ENCODE measurements at regions not wholly inside any gene's neighbourhood (a gene's known extent, or its start where the extent isn't known, plus 50 kb on each side); places are given as distances from the start of the nearest gene placed in this dataset.

DNA sequence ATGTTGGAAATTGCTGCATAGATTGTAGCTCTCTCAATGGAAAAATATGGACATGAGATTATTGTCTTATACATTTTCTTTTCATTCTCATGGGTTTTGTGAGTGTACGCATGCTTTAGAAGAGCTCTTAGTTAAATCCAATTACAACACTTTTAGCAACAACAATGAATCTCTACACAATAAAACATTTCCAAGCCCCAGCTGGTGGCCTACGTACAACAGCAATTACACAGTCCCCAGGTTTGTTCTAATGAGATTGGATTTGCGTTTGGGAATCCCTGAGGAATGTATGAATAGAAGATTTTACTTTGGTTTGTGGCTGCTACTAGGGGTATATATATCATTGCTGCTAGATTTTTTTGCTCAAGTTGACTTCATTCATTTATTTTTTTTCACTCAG, 98.6 kb downstream of the FHDC1 start:
- no peak for DNase-seq (ENCODE audit: low read depth)

DNA sequence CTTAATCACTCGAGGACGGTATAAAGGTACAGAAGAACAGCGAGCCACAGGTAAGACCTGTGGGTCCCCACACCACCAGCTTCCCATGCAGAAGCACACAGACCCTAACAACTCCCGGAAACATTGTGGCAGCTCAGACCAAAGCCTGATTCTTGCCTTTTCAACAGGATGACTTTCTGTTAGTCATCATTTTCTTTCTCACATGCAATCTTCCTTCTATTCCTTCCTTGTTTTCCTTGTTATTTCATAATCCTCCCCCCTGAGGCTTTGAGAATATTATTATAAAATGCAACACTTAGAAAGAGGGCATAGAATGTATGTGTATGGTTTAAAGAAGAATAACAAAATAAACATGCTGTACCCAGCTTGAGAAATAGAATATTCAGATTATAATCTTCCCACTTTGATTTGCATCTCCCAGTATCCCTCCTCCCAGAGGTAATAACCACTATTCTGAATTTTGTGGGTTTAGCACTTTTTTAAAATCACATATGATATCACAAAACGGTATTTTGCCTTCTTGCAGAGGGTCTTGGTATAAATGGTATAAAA, 100.9 kb downstream of the FHDC1 start:
- DNase-seq (ENCODE audit: low read depth) = peak; percentile 34

DNA sequence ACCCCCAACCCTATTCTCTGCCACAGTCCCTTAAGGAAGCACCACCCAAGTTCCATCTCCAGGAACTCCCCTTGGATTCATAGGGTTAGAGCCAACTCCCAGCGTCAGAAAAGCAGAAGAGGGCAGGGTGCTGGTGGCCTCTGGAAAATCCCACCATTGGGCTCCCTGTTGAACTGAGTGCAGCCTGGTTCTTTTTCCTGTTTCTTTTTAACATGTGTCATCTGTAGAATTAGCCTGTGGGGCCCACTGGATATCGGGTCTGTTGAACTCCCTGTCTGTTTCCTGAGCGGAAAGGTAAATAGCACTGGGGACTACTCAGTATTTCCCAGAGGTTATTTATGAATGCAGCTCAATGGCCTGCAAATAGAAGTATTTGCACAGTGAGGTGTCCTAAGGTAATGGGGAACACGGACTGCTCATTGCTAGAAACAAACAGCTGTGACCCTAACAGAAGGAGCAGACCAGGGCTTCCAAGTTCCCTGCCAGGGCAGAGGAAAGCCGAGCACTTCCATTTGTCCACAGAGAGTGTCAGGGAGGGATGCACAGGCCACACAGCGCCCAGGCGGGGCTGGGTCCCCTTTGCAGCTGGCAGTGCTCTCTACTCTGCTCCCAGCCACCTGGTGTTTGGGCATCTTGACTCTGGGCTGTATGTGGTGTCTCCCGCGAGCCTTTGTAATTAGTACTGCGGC, 102.6 kb downstream of the FHDC1 start:
- DNase-seq (ENCODE audit: low read depth) = no peak

DNA sequence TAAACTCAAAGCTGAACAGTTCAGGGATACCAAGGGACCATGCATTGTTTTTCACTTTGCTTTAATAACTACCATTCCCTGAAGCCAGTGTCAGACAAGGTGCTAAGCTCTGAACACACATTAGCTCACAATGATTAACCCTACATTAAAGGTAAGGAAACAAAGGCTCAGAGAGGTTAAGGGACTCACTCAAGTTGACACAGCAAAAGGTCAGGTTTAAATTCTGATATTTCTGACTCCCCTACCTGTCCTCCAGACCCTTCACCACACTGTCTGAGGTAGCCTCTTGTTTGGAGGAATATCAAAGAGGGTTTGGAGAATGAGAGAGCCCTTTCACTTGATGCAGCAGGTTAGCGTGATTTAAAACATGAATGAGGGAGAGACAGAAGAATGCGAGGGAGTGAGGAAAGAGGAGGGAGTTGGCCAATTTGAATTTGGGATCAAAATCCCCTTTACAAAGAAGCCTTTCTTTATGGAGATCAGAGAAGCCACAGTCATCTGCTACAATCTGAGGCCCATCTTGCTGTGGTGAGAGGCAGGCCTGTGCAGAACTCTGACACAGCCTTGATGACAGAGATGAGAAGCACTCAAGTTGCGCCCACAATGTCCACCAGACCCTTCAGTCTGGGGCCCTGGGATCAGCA, 103.5 kb downstream of the FHDC1 start:
- no peak for DNase-seq (ENCODE audit: low read depth)

DNA sequence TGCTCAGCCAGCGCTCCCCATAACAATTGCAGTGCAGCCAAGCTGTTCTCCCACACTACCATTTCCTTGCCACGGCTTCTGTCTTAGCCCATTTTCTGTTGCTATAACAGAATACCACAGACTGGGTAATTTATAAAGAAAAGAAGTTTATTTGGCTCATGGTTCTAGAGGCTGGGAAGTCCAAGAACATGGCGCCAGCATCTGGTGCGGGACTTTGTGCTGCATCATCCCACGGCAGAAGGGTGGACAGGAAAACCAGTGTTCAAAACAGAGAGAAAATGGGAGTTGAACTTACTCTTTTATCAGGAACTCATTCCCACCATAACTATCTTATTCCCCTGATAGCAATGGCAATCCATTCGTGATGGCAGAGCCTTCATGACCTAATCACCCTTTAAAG, 104.6 kb downstream of the FHDC1 start:
- DNase-seq (ENCODE audit: low read depth) = no peak

DNA sequence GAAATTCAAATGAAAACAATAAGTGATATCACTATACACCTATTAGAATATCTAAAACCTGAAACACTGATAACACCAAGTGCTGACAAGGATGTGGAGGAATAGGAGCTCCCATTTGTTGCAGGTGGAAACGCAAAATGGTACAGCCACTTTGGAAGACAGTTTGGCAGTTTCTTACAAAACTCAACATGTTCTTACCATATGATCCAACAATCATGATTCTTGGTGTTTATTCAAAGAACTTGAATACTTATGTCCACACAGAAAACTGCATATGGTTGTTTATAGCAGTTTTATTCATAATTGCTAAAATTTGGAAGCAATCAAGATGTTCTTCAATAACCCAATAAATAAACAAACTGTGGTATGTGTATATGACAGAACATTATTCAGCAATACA, 107.9 kb downstream of the FHDC1 start:
- no peak for DNase-seq (ENCODE audit: low read depth)

DNA sequence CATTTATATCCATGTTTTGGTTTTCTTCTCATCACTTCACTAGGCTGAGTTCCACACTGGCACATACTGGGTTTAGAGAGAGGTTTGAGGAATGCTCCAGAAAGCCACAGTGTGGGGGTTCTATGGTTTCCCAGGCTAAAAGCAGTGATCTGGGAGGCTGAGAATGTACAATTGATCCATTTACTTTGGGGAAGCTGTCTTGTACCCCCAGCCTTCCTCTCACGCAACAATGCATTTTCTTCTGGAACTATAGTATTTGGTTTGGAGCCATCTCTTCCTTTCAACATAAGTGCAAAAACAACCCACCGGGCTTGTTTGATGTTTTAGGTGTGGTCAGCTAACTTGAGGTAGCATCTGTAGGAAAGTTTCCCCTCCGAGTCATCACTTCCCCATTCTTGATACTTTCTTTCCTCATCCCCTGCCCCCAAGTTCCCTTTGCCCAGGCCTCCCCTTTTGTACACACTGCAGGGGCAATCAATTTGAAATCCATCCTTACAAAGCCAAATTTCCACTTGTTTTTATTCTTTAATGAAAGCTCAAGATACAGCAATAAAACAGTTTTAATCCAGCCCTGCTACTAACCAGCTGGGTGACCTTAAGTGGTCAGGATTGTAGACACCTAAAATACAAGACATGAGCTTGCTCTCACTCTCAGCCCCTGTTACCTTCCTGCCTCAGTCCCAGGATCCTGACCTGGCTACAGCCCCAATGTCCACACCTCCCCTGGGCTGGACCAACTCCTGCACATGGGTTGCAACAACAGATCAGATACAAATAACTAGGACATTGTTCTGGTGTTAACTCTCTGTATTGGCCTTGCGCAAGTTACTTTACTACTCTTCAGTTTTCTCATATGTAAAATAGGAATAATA, 109.2 kb downstream of the FHDC1 start:
- DNase-seq (ENCODE audit: low read depth) = no peak

DNA sequence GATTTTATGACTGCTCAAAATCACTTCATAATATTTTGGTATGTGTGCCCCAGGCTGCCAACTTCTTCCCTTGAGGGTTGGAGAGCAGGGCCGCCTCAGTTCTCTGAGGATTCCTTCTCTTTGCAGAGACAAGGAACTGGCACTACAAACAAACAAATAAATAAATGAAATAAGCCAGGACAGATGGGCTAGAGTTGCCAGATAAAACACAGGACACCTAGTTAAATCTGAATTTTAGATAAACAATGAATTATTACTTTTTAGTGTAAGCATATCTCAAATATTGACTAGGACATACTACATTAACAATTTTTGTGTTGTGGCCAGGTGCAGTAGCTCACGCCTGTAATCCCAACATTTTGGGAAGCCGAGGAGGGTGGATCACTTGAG, 122.5 kb downstream of the FHDC1 start:
- no peak for DNase-seq (ENCODE audit: low read depth)

DNA sequence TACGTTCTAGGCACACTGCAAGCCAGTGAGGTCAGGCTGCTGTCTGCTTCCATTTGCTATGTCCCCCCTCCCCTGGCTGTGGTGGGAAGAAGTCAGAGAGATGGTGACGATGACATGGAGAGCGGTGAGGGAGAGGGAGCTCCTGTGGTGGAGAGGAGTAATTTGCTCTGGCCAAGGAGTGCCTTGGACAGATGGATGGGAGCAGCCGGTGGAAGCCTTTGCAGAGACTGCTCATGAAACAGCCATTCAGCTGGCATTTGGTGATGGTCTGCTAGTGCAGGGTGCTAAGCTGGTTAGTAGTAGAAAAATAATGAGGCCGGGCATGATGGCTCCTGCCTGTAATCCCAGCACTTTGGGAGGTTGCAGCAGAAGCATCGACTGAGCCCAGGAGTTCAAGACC, 124.1 kb downstream of the FHDC1 start:
- DNase-seq (ENCODE audit: low read depth) = no peak

DNA sequence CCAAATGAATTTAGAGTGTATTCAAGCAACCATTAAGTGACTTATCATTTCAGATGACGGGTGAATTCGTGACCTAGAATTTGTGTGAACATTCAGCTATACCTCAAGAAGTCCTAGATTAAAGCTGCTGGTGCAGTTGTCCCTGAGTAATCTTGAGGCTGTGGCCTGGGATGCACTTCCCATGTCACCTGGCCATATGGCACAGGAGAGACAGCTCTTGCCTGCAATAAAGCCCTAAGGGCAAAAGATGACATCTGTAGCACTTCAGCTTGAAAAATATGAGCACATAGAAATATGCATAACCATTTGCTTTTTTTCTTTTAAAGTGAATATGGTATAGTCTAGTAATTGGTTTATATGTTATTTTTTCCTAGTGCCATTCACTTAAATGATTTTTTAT, 125.8 kb downstream of the FHDC1 start:
- no peak for DNase-seq (ENCODE audit: low read depth)

DNA sequence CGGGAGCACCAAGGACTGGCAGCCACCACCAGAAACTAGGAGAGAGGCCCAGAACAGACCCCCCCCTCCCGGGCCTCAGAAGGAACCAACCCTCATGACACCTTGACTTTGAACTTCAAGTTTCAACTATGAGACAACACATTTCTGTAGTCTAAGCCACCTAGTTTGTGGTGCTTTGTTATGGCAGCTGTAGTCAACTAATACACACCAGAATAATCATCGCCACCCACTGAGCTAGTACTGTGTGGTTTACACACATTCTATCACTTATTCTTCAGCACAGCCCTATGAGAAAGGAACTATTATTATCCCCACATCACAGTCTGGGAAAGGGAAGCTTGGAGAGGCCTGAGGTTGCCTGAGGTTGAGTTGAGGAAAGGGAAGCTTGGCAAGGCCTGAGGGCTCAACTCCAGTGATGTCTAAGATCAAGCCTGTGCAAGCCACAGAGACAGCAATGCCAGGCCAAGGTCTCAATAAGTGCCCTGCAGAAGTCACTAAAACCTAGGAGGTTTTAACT, 126.6 kb downstream of the FHDC1 start:
- DNase-seq (ENCODE audit: low read depth) = no peak

DNA sequence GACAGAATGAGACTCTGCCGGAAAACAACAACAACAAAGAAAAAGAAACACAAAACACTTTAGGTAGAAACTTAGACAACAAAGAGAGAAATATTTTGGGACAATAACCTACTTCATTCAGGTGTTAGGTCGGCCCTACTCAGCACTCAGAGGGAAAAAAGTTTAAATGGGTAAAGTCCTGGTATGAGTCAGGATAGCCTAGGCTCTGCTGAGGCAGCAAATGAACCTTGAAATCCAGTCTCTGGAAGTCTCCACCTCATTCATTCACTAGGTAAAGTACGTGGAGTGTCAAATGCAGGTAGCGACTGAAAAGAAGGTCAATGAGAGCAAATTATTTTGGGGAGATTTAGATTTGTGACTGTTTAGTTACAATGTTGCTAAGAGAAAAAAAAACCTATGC, 127.4 kb downstream of the FHDC1 start:
- DNase-seq (ENCODE audit: low read depth) = no peak

DNA sequence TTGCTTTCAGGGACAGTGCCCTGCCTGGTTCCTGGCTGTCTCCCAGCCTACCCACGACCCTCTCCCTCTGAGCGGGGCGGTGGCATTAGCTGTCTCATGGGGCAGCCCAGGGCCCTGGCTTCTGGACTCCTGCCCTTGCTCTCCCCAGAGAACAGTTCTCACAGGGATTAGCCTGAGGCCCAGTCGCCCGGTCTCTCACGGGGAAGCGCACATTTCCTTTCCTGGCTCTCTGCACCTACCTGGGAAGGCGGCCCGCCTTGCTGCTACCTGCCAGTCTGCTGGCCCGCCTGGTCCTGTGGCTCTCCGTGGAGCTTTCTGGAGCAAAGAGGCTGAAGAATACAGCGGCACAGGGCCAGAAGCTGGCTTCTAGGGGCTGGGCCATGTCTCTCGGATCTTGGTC, 128.4 kb downstream of the FHDC1 start:
- DNase-seq (ENCODE audit: low read depth) = no peak

DNA sequence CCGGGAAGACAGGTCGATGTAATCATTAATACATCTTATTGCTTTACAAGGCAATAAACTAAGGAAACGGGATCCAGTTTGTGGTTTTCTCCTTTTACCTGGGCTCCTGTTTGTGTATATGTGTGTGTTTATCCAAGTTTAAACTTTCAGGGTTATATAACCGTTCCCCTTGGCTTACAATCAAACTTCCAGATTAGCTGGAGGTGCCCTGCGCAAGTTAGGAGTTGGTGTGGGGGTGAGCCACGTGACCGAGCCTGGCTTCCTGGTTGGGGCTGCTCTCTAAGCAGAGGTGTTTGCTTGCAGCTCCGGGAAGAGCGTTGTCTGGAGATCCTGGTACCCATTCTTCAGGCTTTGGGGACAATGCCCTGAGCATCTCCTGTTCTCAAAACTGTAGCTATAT, 129.2 kb downstream of the FHDC1 start:
- no peak for DNase-seq (ENCODE audit: low read depth)

DNA sequence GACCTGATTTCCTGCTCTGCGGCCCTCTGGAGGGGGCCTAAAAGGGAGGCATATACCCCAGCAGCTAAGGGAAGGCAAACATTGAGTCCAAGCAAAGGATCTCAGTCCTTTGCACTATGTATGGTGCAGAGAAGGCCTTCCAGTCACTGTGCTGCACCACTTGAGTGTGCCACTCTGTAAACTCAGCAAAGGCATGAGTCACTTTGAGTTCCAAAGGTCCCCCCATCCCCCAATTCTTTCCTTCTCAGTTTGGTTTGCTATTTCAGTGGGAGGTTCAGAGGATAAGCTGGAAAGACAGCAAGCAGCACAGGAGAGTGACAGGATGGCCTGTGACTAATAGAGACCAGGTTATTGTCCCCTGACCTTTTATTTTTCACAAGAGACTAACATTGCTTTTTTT, 131.3 kb downstream of the FHDC1 start:
- peak; percentile 76 for DNase-seq (ENCODE audit: low read depth)

DNA sequence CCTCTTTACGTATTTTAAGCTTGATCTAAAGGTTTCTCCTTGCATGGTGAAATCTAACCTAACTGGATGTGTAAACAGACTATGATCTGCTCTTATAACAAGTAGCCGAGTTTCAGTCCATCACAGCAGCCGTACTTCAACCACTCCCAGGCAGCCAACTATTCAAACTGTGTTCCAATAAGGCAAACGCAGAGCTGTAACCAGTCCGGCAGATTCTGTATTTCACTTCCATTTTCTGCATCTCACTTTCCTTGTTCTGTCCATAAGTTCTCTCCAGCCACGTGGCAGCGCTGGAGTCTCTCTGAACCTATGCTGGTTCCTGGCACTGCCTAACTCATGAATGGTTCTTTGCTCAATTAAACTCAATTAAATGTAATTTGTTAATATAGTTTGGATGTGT, 132.6 kb downstream of the FHDC1 start:
- DNase-seq (ENCODE audit: low read depth) = no peak

DNA sequence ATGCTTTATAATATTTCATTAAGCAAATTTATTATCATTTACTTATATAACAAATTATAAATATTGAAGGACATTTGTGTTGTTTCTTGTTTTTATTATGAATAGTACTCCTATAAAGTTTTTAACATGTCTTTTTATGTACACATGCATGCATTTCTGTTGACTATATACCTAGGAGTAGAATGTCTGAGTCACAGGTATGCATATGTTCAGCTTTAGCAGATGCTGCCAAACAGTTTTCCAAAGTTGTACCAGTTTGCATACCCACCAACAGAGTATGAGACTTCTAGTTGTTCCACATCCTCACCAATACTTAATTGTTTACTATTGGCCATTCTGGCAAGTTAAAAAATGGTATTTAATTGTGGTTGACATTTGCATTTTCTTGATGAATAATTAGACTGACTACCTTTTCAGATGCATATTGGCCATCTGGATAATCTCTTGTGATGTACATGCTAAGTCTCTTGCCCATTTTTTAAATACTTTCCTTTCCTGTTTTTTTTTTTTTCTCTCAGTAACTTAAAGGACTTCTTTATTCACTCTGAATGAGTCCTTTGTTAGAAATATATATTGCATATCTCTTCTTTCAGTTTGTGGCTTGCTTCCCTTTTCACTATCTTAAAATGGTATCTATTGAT, 132.2 kb upstream of the TRIM2 start:
- no peak for DNase-seq (ENCODE audit: low read depth)

DNA sequence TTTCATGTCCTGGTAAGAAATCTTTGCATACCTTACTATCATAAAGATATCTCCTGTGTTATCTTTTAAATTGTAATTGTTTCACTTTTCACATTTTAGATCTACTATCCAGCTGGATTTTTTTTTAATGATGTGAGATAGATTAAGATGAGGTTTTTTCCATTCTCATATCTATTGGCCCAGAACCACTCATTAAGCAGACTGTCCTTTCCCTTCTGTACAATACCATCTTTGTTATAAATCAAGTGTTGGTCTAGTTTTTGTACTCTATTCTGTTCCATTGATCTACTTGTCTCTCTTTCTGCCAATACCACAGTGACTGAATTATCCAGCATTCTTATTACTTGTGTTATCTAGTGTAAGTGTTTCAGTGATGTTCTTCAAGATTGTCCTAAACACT, 131.6 kb upstream of the TRIM2 start:
- no peak for DNase-seq (ENCODE audit: low read depth)

DNA sequence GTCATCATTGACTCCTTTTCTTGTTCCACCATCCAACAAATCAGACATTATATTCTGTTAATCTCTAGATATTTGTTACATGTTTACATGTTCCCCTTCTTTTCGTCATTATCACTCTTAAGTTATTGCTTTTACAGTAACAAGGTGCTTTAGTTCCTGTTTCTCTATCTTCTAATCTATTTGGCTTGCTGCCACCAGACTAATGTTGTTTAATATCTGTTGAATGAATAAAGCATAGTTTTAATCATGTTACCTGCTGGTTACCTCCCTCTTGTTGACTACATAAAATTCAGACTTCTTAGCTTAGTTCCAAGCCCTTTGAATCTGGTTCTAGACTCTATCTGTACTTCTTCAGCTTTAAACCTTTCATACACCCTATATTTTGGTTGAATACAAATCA, 129.8 kb upstream of the TRIM2 start:
- no peak for DNase-seq (ENCODE audit: low read depth)

DNA sequence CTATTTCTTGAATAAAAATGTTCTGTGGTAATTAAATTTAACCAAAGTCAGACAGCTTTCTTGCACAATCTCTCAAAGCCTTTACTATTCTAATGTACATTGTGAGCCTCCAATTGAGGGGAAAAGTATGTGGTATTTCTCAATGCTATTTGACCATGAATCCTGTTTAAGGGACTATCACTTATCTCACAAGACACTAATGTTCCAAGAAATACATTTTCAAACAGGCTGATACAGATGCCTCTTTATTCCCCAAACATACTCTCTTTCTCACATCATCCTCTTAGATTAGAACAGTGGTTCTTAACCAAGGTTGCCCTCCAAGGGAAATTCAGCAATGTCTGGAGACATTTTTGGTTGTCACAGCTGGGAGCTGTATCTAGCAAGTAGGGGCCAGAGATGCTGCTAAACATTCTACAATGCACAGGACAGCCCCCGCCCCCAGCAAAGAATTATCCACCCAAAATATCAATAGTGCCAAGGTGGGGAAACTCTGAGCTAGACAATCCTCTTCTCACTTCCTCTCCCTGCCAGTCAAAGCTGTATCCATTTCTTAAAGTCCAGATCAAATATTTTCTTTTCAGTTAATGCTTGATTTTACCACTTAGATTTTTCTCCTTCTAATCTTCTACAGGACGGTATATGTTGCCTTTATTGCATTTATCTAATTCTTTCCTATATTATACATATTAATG, 129.2 kb upstream of the TRIM2 start:
- DNase-seq (ENCODE audit: low read depth) = no peak
